DND-41 (cell line): ENCODE measurements at regions not wholly inside any gene's neighbourhood (a gene's known extent, or its start where the extent isn't known, plus 50 kb on each side); places are given as distances from the start of the nearest gene placed in this dataset.

Experiments used
- EZH2 ChIP-seq: IDR thresholded peaks from 3 replicates; pipeline ENCODE4 v1.6.1; 2012; ENCODE audit warnings: borderline replicate concordance, low read depth, mild to moderate bottlenecking, moderate library complexity, low read length, inconsistent platforms; ENCODE audit not compliant: severe bottlenecking
- TF ChIP-seq, protein P1 (sequence below): IDR thresholded peaks from 2 replicates; pipeline ENCODE4 v1.5.1; 2012; ENCODE audit warnings: borderline replicate concordance, low read length, moderate library complexity, mild to moderate bottlenecking; ENCODE audit not compliant: poor library complexity, severe bottlenecking; ENCODE audit errors: extremely low read depth

DNA sequence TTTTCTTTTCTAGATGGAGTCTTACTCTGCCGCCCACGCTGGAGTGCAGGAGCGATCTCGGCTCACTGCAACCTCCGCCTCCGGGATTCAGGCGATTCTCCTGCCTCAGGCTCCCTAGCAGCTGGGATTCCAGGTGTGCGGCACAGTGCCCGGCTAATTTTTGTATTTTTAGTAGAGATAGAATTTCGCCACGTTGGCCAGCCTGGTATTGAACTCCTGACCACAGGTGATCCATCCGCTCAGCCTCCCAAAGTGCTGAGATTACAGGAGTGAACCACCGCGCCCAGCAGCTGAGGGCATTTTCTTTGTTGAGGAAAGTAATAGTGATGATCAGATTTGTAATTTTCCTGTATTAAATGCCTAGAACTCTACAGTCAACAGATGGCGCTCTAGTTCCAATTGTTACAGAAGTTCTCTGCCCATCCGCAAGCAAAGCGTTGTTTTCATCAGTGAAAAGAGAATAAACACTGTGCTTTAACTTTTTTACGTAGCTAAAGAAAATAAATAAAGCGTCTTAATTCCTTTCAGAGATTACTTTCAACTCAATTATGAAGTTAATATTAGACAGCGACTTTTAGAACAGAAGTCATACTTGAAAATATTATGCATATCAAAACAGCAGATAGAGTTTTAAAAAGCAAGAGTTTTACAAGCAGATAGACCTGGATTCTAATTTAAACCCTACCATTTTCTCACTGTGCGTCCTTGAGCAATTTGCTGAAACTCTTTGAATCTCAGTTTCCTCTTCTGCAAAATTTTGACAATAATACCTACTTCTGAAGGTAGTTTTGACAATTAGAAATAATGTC lies 335.1 kb downstream of the DUSP6 start:
- TF ChIP-seq, protein P1, sequence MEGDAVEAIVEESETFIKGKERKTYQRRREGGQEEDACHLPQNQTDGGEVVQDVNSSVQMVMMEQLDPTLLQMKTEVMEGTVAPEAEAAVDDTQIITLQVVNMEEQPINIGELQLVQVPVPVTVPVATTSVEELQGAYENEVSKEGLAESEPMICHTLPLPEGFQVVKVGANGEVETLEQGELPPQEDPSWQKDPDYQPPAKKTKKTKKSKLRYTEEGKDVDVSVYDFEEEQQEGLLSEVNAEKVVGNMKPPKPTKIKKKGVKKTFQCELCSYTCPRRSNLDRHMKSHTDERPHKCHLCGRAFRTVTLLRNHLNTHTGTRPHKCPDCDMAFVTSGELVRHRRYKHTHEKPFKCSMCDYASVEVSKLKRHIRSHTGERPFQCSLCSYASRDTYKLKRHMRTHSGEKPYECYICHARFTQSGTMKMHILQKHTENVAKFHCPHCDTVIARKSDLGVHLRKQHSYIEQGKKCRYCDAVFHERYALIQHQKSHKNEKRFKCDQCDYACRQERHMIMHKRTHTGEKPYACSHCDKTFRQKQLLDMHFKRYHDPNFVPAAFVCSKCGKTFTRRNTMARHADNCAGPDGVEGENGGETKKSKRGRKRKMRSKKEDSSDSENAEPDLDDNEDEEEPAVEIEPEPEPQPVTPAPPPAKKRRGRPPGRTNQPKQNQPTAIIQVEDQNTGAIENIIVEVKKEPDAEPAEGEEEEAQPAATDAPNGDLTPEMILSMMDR: peak; percentile 91
- no peak for TF ChIP-seq EZH2
